NCI-H82 treated with DMSO at 0.1 percent for 48 hours (cell line): ENCODE measurements at regions not wholly inside any gene's neighbourhood (a gene's known extent, or its start where the extent isn't known, plus 50 kb on each side); places are given as distances from the start of the nearest gene placed in this dataset.
A peak's percentile ranks its signal among the peaks of the same experiment; 100 is the strongest.

ENCODE experiments used
- DNase-seq: peaks from one replicate; lab custom pipeline; 2025; ENCODE audit not compliant: unreplicated experiment; lab: John Stamatoyannopoulos, UW

- DNase-seq: no peak
Measured at GRCh38 chr16:7185165-7185564, 147.5 kb upstream of the RBFOX1 start.

- no peak for DNase-seq
Measured at GRCh38 chr16:7183768-7184167, 148.9 kb upstream of the RBFOX1 start.

GRCh38 chr16:7182510-7183109 is 150.0 kb upstream of the RBFOX1 start:
- no peak for DNase-seq

GRCh38 chr16:7177875-7178274 is 154.8 kb upstream of the RBFOX1 start:
- DNase-seq: no peak

GRCh38 chr16:7171151-7171550 is 161.5 kb upstream of the RBFOX1 start:
- no peak for DNase-seq

- DNase-seq: no peak
Measured at GRCh38 chr16:7167626-7168025, 165.0 kb upstream of the RBFOX1 start.

GRCh38 chr16:7161891-7162290 is 170.8 kb upstream of the RBFOX1 start:
- no peak for DNase-seq

- no peak for DNase-seq
Measured at GRCh38 chr16:7160093-7160492, 172.6 kb upstream of the RBFOX1 start.

- no peak for DNase-seq
Measured at GRCh38 chr16:7158481-7158880, 174.2 kb upstream of the RBFOX1 start.

GRCh38 chr16:7150230-7150629 is 182.4 kb upstream of the RBFOX1 start:
- no peak for DNase-seq

- no peak for DNase-seq
Measured at GRCh38 chr16:7148606-7149005, 184.0 kb upstream of the RBFOX1 start.

- no peak for DNase-seq
Measured at GRCh38 chr16:7140899-7141298, 191.7 kb upstream of the RBFOX1 start.

- DNase-seq: no peak
Measured at GRCh38 chr16:7137560-7138330, 194.9 kb upstream of the RBFOX1 start.

- DNase-seq: no peak
Measured at GRCh38 chr16:7132465-7132864, 200.2 kb upstream of the RBFOX1 start.

- no peak for DNase-seq
Measured at GRCh38 chr16:7124701-7125100, 207.9 kb upstream of the RBFOX1 start.

GRCh38 chr16:7124242-7124641 is 208.4 kb upstream of the RBFOX1 start:
- DNase-seq: no peak

- DNase-seq: no peak
Measured at GRCh38 chr16:7116734-7117133, 215.9 kb upstream of the RBFOX1 start.

- DNase-seq: no peak
Measured at GRCh38 chr16:7115898-7116297, 216.7 kb upstream of the RBFOX1 start.

- no peak for DNase-seq
Measured at GRCh38 chr16:7113949-7114348, 218.7 kb upstream of the RBFOX1 start.

GRCh38 chr16:7113395-7113794 is 219.2 kb upstream of the RBFOX1 start:
- DNase-seq: no peak

GRCh38 chr16:7111265-7111664 is 221.4 kb upstream of the RBFOX1 start:
- DNase-seq: peak; percentile 4

GRCh38 chr16:7107436-7107835 is 225.2 kb upstream of the RBFOX1 start:
- DNase-seq: no peak

GRCh38 chr16:7103056-7103455 is 229.6 kb upstream of the RBFOX1 start:
- DNase-seq: no peak
